ENCODE measurements at regions not wholly inside any gene's neighbourhood (a gene's known extent, or its start where the extent isn't known, plus 50 kb on each side); places are given as distances from the start of the nearest gene placed in this dataset.
"Not testable (repeated sequence)": the region's sequence is repeated elsewhere in the genome, so short reads cannot be mapped to it uniquely, and the experiment has no call there.

GRCh38 chr5:38695021-38695958 is 138.8 kb upstream of the LIFR start:
- no peak overlapping the region for H3K27ac Mint-ChIP-seq (ENCODE audit: unreplicated experiment)
- TF ChIP-seq CTCF (IDR thresholded peaks at IDR 0.05; ENCODE audit: partially characterized antibody, unreplicated experiment) = no peak
- H3K9me3 Mint-ChIP-seq (ENCODE audit: unreplicated experiment) = no peaks in the 10 kb centered on the region
- no peak overlapping the region for H3K4me3 Mint-ChIP-seq (ENCODE audit: unreplicated experiment)
- DNase-seq = no peak
- H3K27me3 Mint-ChIP-seq (ENCODE audit: unreplicated experiment) = peaks cover 2% of the 10 kb centered on the region
- H3K36me3 Mint-ChIP-seq (ENCODE audit: unreplicated experiment) = no peaks in the 10 kb centered on the region
- no peaks in the 10 kb centered on the region for H3K4me1 Mint-ChIP-seq (ENCODE audit: low read depth, unreplicated experiment)

- TF ChIP-seq CTCF (IDR thresholded peaks at IDR 0.05; ENCODE audit: partially characterized antibody, unreplicated experiment) = no peak
- Mint-ChIP-seq H3K27ac (ENCODE audit: unreplicated experiment) (no peak overlapping the region), H3K27me3 (ENCODE audit: unreplicated experiment) (no peaks in the 10 kb centered on the region), H3K4me3 (ENCODE audit: unreplicated experiment) (no peak overlapping the region), H3K4me1 (ENCODE audit: low read depth, unreplicated experiment) (no peaks in the 10 kb centered on the region), H3K36me3 (ENCODE audit: unreplicated experiment) (peaks cover 4% of the 10 kb centered on the region), H3K9me3 (ENCODE audit: unreplicated experiment) (no peaks in the 10 kb centered on the region)
- no peak for DNase-seq
Measured at GRCh38 chr5:38697013-38697412, 140.6 kb upstream of the LIFR start.

GRCh38 chr5:38705529-38705928 is 140.3 kb upstream of the OSMR start:
- H3K36me3 Mint-ChIP-seq (ENCODE audit: unreplicated experiment); H3K4me1 Mint-ChIP-seq (ENCODE audit: low read depth, unreplicated experiment); H3K9me3 Mint-ChIP-seq (ENCODE audit: unreplicated experiment); DNase-seq; H3K4me3 Mint-ChIP-seq (ENCODE audit: unreplicated experiment); H3K27me3 Mint-ChIP-seq (ENCODE audit: unreplicated experiment); H3K27ac Mint-ChIP-seq (ENCODE audit: unreplicated experiment): not testable (repeated sequence)

GRCh38 chr5:38706376-38706775 is 139.4 kb upstream of the OSMR start:
- Mint-ChIP-seq H3K4me3 (ENCODE audit: unreplicated experiment) (no peak overlapping the region), H3K9me3 (ENCODE audit: unreplicated experiment) (peaks cover 2% of the 10 kb centered on the region), H3K27ac (ENCODE audit: unreplicated experiment) (no peak overlapping the region), H3K4me1 (ENCODE audit: low read depth, unreplicated experiment) (no peaks in the 10 kb centered on the region), H3K36me3 (ENCODE audit: unreplicated experiment) (no peaks in the 10 kb centered on the region), H3K27me3 (ENCODE audit: unreplicated experiment) (peaks cover 3% of the 10 kb centered on the region)
- TF ChIP-seq CTCF (IDR thresholded peaks at IDR 0.05; ENCODE audit: partially characterized antibody, unreplicated experiment) = no peak
- no peak for DNase-seq

GRCh38 chr5:38707352-38708210 is 138.2 kb upstream of the OSMR start:
- DNase-seq = no peak
- TF ChIP-seq CTCF (IDR thresholded peaks at IDR 0.05; ENCODE audit: partially characterized antibody, unreplicated experiment) = no peak
- Mint-ChIP-seq H3K9me3 (ENCODE audit: unreplicated experiment) (peaks cover 2% of the 10 kb centered on the region), H3K27me3 (ENCODE audit: unreplicated experiment) (peaks cover 3% of the 10 kb centered on the region), H3K4me1 (ENCODE audit: low read depth, unreplicated experiment) (no peaks in the 10 kb centered on the region), H3K4me3 (ENCODE audit: unreplicated experiment) (no peak overlapping the region), H3K27ac (ENCODE audit: unreplicated experiment) (no peak overlapping the region), H3K36me3 (ENCODE audit: unreplicated experiment) (no peaks in the 10 kb centered on the region)

Measured in glutamatergic neuron (in vitro differentiated cells).